Dedifferentiated amniotic fluid mesenchymal stem cell (primary cell): ENCODE measurements at regions not wholly inside any gene's neighbourhood (a gene's known extent, or its start where the extent isn't known, plus 50 kb on each side); places are given as distances from the start of the nearest gene placed in this dataset.

Experiments used
- DNase-seq: peaks from one replicate; pipeline ENCODE4 v3.0.0-alpha.2; 2016; ENCODE audit errors: extremely low spot score

DNA sequence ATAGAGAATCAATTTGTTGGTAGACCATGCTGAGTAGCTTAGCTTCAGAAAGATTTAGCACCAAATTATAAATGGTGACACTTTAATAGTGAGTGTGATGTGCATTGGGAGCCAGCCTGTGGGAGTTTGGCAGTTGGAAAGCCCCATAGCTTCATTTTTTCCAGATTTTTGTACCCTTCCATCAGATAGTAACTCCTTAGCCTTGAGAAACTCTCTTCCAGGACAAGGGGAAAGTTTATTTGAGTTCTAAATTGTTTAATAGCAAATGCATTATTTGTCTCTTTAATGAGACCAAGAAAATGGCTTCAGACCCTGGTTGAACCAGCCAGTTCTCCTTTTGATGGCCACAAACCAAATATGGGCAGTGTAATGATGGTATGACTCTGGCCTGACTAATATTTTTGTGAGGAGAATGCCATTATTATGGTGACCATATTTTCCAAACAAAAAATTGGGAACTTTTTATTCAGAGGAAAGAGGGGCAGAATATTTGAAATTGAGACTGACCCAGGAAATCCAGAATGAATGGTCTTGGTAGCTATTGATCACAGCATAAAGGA is 49.8 kb downstream of the PLCE1 start:
- DNase-seq, result no peak

GRCh38 chr10:94046098-94046497 is 52.4 kb downstream of the PLCE1 start:
- DNase-seq, result no peak

DNA sequence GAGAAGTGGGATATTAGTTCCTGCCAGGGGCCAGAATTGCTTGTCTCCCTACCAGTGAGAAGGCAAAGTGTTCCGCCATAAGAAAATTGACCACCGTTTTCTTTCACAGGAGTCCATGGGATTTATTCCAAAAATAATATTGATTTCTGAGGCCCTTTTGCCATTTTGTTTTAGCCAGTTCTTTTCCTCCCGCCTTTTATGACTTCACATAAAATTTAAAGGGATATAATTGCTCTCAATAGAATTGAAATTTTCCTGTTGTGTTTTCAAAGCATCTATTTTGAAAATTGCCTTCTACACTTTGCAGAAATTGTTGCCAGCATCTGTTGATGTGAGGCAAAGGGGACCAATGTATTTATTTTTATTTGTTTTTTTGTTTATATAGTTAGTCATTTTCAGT is 53.6 kb downstream of the PLCE1 start:
- DNase-seq, result no peak

DNA sequence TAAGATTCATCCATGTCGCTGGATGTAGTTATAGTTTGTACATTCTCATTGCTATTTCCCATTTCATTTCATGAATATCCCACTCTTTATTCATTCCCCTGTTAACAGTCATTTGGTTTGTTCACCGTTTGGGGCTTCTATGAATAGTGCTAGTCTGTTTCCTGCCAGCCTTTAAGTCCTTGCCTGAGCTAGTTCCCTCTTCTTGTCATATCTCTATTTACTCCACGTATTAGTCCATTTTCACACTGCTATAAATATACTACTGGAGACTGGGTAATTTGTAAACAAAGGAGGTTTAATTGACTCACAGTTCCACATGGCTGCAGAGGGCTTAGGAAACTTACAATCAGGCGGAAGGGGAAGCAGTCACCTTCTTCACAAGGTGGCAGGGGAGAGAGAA is 56.2 kb downstream of the PLCE1 start:
- no peak for DNase-seq

DNA sequence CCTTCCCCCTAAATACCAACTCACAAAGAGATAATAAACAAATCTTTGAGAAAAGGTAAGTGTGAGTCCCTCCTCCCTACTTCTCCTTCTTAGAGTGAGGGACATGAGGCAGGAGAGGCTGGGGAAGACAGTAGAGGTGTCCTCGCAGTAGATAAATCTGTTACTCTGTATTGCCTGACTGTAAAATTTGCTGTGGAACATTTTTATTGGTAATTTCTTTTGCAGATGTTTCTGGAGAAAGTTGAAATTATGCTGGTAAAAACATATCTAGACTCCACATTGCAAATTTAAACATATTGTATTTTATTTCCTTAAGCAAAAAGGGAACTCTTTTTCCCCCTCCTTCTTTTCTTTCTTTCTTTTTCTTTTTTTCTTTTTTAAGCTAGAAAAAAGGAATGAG is 58.5 kb downstream of the PLCE1 start:
- DNase-seq, result no peak

GRCh38 chr10:94052866-94053791 is 59.4 kb downstream of the PLCE1 start:
- DNase-seq, result peak; percentile 29

GRCh38 chr10:94059178-94059883 is 65.6 kb downstream of the PLCE1 start:
- no peak for DNase-seq

DNA sequence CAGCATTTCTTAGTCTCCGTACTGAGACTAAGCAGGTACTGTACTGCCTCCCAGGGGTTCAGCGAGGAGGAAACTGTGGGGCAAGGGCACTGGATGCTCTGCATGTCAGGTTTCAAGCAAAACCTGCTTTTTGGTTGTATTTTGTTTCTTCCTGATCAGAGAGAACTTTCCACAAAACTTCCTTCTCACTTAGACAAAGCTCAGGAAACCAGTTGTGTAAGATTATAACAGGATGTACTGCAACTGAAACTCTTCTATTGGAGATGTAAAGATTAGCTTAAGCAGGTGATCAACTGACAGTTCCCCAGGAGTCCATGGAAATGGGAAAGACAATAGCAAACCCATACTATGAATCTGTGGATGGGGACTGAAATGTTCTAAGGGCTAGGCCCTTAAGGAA is 67.3 kb downstream of the PLCE1 start:
- no peak for DNase-seq

GRCh38 chr10:94062611-94063010 is 68.9 kb downstream of the PLCE1 start:
- no peak for DNase-seq

- no peak for DNase-seq
These were observed 71.6 kb downstream of the PLCE1 start for GRCh38 chr10:94065362-94065761.

- DNase-seq, result no peak
These were observed 72.1 kb downstream of the PLCE1 start for GRCh38 chr10:94065787-94066186.

DNA sequence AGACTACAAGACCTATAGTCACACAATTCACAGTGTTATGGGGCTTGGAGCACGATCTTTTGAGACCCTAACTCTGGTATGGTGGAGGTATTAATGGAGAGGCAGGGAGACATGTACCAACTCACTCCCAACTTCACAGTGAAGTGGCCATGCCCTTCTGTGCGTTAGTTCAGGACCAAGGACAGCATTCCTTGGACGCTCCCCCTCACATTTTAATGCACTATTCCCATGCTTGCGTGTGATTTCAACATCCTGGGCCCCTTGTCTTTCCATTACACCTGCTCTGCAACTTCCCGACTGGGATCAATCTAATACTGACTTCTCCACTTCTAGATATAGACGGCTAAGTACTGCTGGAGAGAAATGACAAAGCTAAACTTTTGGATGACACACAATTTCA is 72.7 kb downstream of the PLCE1 start:
- peak; percentile 40 for DNase-seq

DNA sequence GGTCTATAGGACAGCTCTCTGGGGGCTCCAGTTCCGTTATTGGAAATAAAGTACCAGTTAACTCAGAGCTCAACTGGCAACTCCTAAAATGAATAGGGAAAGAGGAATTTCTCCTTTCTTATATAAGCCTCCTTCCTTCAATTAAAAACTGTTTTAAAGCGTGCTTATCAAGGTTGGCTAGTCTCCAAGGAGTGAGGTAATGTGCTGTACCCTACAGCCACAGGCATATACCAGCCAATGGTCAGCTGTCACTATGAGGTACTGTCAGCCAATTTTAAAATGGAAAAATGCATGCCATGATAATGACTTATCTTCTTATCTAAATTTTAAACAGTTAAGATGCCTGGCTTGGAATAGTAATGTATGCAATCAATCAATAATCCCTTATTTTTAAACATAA is 76.2 kb downstream of the PLCE1 start:
- no peak for DNase-seq

- DNase-seq, result no peak
These were observed 80.7 kb downstream of the PLCE1 start for GRCh38 chr10:94074462-94074861.

- DNase-seq, result no peak
These were observed 81.8 kb downstream of the PLCE1 start for GRCh38 chr10:94075506-94075905.

DNA sequence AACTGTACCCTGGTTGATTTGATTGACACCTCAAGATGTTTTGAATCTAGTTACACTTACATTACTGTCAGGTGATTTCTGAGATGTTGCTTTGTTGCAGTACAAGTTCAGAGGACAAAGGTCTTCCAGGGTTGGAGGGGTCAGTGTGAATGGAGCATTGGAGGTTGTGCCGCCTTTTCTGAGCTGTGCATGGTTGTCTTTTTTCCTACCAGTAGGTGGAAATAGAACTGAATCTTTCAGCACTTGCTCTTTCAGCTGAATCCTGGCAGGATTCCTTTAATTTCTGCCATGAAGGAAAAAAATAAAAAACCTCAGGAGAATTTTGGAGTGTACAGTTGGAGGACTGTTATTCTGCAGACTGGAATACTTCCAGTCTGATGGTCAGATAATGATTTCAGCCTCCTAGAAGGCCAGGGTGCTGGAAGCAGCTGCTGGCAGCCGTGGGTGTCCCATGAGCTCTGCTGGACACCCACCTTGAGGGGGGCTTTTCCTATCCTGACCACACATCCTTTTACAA is 82.7 kb downstream of the PLCE1 start:
- peak; percentile 88 for DNase-seq

GRCh38 chr10:94077042-94077441 is 83.3 kb downstream of the PLCE1 start:
- no peak for DNase-seq

DNA sequence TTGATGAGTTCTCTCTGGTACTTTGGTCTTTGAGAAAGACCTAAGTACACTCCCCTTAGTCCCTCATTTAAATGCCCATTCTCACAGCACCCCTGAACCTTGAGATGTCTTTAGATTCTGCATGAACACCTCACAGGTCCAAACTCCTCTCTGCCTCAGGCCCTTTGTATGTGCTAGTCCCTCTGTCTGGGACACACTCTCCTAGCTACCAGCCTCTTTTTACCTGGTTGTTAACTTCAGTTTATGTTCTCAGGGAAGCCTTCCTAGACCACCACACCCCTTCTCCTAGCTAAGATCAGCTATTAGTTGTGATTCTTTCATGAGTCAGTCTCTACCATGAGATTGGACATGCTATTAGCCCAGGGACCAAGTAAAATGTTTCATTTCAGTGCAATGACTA is 86.4 kb downstream of the PLCE1 start:
- no peak for DNase-seq

GRCh38 chr10:94083662-94084265 is 90.0 kb downstream of the PLCE1 start:
- DNase-seq, result no peak

DNA sequence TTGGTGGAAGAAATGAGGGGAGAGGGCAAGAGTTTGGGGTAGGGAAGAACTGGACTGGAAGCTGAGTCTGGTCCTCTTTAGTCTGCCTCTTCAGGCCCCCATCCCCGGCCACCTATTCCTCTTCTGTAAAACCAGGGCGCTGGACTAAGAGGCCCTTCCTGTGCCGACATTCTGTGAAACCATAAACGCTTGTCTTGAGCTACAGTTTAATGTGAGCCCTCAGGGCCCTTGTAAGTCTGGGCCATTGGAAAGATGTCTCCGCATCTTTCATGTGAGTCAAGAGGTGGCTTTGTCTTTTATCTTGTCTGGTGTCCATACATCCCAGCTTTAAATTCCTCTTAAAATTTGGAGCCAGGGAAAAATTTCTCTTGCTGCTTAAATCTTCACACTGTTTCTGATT is 90.6 kb downstream of the PLCE1 start:
- DNase-seq, result no peak

DNA sequence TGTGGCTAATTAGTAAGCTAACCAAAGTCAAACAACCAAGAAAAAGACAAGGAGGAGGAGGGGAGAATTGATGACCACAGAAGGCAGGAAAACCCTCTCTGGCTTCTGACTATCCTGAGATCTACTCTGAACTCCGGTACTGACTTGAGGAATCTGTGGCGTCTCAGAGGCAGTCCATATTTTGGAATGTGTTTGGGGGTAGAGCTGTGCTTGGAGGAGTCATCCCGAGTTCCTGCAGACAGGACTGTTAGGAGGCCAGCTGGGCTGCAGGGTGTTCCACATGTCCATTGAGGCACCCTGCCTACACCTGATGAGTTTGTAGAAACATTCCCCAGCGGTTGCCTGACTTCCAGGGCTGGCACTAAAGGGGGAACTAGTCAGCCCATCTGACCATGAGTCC is 91.6 kb downstream of the PLCE1 start:
- DNase-seq, result no peak

GRCh38 chr10:94085766-94086437 is 92.2 kb downstream of the PLCE1 start:
- no peak for DNase-seq
